T-helper 1 cell (primary cell): ENCODE measurements at regions not wholly inside any gene's neighbourhood (a gene's known extent, or its start where the extent isn't known, plus 50 kb on each side); places are given as distances from the start of the nearest gene placed in this dataset.

Experiments
- DNase-seq, 5 donors: peaks; one replicate each; pipeline ENCODE4 v3.0.0-alpha.2; 2012 to 2020

- DNase-seq = no peak
Measured at GRCh38 chr6:153621491-153621890, 417.5 kb upstream of the OPRM1 start.

DNA sequence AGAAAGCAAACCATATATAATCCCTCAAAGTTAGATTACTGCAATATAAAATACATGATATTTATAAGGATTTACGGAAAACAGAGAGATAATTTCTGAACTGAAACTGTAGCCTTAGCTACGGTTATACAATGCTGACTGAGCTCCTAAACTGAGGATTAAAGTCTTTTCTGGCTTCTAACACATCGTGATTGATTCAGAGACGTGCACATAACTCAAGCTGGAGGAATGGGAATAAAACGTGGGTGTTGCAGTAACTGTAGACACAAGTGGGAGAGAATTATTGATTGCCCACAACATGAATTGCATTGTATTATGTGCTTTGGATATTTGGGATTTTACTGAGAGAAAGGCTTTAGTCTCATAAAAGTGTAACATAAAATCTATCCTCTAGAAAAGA, 418.0 kb upstream of the OPRM1 start:
- no peak for DNase-seq

DNA sequence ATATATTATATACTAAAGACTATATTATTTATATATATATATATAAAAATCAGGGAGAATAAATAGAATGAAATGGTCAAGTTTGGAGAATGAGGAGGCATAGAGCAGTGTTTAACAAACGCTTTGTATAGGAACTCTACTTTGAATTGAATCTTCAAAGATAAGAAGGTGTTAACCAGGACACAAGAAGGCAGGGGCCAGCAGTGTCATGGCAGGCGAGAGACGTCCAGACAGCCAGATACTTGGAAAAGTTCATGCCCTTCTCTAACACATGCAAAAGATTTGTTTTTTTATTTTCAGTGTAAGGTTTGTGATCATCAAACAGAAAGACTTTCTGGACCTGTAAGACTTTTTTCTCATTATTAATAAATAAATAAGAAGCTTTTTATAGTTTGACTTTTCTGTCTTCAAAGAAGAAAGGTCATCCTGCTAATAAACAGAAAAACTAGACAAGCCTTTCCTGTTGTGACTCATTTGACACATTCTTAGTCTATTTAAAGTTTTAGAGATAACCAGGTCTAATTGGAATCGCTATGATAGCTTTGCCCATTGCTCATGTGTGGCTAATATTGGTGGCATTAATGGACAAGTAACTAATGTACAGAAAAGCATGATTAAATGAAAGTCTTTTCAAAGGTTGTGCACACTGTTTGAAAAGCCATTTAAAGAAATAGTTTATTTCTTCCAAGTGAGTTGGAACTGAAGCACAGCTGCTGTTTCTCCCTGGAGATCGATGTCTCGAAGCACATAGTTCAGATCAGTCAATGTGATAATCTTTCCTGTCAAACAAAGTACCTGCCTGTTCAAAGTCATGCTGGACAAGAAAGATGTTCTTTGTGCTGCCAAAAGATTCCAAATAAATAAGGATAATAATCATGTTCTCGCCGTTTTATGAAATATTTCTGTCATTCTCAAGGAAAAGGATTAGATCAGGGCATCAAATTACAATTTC, 420.4 kb upstream of the OPRM1 start:
- no peak for DNase-seq

DNA sequence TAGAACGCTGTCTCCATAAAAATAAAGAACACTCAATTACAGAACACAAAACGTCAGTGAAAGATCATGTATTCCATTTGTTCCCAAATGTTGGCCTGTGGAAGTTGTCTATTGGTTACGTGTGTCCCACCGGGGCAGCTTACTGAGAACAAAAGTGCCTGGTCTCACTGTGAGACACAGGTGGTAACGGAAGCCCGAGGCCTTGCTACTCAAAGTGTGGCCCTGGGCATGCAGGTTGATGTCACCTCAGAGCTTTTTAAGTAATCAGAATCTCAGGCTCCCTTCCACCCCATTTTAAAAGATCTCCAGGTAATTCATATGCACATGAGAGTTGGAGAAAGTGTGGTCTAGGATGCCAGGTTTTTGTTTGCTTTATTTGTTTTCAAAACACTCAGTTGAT, 422.5 kb upstream of the OPRM1 start:
- no peak for DNase-seq

DNA sequence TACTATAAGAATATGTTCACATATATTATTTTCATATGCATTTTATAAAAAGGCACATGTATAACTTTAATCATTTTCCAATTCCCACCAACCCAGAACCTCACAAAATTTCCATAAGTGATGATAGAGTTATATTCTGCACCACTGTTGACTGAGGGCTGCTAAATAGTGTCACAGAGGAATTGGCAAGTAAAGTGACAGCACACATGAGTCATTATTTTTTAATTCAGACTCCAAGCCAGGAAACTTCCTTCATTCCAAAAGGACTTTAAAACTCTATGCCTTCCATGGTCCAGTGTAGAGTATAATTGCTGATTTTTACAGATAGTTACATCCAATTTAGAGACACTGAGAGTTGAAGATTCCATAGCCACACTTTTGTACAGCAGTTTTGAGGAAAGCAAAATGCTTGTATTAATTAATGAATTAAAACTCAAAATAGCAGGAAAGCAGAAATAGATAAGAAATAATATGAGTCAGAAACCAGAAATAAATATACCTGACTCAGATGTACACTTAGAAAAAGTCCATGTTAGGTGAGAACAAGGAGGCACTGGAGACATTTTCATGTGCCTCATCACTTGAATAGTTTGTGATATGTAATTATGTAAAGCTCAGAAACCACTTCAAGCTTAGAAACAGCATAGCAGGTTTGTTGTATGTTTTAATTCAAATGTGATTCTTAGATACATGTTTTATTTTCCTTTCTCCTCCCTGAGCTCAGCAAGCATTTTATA, 425.2 kb upstream of the OPRM1 start:
- no peak for DNase-seq

DNA sequence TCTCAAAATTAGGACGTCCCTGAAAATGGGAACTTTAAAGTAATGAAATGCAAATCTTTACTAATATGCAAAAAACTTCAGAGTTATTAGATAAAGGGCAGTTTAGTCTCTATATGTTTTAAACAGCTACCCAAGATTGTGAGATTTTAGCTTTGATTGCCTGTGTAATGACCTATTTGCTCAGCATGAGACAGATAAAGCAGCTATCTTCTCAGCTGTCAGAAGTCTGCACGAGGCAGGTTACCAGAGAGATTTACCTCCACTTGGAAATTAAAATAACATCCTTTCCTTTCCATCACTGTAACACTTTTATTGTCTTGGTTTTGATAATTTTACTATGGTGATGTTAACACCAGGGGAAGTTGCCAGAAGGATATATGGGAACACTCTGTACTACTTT, 436.6 kb upstream of the OPRM1 start:
- no peak for DNase-seq

DNA sequence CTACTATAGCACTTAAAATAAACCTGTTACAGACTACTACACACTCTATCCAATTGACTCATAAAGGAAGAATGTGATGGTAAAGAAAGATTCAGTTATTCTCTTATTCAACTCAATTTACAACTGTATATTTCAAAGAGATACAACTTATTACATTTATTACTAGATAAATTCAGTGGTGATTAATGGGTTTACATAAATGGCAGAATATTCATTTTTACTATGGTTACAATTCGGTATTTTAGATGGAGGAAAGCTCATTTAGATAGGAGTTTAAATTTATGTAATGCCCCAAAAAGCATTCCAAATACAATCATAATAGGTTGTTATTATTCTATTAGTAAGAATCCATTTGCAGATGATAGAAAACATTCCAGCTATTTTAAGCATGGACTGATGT, 439.1 kb upstream of the OPRM1 start:
- DNase-seq = no peak

GRCh38 chr6:153595903-153596302, 443.1 kb upstream of the OPRM1 start:
- DNase-seq = no peak

DNA sequence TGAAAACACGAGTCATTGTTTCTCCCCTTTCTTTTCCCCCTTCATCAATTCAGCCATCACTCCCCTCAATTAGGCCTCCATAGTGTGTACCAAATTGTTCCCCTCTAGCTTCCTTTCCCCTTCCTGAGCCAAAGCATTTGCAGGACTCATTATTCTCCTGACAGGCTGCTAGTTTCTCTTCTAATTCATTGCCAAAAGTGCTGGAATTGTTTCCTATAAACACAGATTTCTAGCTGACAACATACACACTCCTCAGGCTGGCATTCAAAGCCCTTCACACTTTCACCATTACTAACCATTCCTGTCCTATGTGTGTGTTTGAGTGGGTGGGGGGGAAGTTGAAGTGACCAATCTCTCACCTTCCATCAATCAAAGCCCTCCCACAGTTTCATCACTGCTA, 444.2 kb upstream of the OPRM1 start:
- no peak for DNase-seq

DNA sequence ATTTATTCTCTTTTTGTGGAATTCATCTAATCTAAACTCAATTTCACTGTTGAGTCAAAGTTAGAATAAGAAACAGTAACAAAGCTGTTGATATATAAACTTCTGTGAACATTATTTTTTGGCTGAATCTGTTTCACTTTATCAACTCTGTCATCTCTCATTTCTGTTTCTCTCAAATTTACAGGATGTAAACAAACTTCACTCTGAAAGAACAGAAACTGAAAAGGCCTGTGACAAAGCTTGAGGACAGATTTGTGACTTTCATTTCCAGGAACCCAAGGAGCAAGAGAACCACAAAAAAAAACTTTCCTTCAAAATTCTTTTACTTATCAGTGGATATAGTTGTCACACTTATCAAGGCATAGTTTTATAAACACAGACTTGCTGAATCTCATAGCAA, 447.9 kb upstream of the OPRM1 start:
- DNase-seq = peak in 1 of 5 donors; percentile 0

GRCh38 chr6:153590411-153590810, 448.6 kb upstream of the OPRM1 start:
- no peak for DNase-seq

DNA sequence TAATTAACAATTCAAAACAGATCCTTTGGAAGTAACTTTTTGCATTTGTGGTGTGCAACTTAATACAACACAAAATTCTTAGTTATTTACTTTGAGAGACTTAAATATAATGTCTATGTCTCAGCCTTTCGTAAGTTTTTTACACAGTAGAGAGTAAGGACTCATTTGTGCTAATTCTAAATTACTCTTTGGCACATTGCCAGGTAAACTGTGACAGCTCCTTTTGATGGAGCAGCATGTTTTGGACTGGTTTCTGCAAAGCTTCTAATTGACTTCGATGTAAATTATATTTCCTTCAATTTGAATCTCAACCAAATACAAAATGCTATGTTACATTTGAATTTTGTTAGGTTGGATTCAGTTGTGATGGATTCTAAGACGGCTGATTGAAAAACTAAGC, 450.7 kb upstream of the OPRM1 start:
- DNase-seq = no peak

DNA sequence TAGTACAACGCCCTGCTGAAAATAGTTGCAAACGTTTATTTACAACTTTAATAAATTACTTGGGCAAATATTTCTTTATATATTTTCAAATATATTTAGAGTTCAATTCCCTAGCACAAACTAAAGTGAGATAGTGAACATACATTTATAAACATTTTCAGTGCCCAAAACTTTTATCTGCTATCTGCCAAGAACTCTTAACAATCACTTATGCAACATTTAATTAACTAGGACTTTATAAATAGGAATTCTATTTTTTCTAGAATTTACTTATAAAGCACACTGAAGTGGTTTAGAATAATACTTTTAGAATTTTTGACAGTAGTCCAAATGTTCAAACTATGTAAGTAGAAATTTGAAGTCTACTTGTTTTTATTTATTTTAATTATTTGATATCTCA, 452.6 kb upstream of the RGS17 start:
- DNase-seq = no peak

DNA sequence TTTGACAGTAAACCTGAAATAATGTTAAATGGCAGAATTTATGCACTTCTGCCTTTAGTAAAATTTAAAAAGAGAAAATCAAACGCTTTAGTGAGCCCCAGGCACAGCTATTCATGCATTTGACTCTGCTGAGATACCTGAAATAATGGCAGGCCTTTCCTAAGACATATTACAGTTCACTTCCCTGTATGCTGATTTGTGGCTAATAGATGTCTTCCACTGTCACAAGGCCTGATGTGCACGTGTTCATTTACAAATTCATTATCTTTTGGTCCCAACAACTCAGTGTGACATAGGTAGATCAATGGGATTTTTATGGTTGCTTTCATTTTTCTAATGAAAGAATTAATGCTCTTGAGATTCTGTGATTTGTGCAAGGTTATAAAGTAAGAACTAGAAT, 449.7 kb upstream of the RGS17 start:
- no peak for DNase-seq

DNA sequence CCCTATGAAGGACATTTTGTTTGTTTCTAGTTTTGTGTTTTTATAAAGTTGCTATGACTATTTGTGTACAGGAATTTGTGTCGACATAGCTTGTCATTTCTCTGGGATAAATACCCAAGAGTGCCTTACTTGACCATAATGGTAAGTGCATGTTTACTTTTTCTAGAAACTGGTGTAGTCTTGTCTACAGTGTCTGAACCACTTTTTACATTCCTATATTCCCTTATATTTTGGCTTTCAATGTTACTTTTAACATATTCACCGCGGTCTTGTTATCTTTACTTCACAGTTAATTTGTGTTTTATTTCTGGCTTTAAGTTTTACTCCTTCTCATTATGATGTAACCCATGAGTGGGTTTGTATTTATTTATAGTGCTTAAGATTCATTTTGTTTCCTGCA, 444.4 kb upstream of the RGS17 start:
- no peak for DNase-seq

DNA sequence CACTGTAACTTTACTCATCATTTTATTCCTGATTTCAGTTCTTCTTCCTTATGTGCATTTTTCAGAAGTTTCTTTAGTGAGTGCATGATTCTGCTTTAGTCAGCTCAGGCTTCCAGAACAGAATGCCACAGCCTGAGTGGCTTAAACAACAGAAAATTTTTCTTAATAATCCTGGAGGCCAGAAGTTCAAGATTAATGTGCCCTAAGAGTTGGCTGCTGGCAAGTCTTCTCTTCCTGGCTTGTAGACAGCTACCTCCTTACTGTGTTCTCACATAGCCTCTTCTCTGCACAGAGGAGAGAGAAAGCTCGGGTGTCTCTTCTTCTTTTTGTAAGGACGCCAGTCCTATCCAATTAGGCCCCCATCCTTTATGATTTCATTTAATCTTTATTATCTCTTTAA, 443.1 kb upstream of the RGS17 start:
- DNase-seq = no peak

GRCh38 chr6:153572371-153572770, 441.3 kb upstream of the RGS17 start:
- no peak for DNase-seq

GRCh38 chr6:153568628-153569027, 437.5 kb upstream of the RGS17 start:
- DNase-seq = no peak

- no peak for DNase-seq
Measured at GRCh38 chr6:153564803-153565202, 433.7 kb upstream of the RGS17 start.

- DNase-seq = no peak
Measured at GRCh38 chr6:153563001-153563400, 431.9 kb upstream of the RGS17 start.

GRCh38 chr6:153553627-153554026, 422.5 kb upstream of the RGS17 start:
- DNase-seq = no peak

- no peak for DNase-seq
Measured at GRCh38 chr6:153539602-153540001, 408.5 kb upstream of the RGS17 start.

DNA sequence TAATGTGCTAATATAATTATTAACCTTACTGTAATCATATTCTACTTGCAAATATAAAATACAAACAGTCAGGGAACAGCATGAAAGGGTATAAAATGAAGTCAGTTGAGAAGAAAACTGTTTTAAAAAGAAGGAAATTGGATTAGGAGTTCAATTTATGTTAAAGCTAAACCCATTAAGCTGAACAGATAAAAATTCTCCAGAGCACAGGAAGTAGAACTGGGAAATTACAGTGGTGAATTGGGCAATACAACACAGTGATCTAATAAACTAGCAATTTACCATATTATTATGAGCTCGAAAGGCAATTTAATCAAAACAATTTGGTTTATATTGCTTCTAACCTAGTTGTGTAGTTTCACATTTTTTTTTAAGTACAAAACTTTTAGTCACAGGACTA, 407.4 kb upstream of the RGS17 start:
- DNase-seq = no peak

DNA sequence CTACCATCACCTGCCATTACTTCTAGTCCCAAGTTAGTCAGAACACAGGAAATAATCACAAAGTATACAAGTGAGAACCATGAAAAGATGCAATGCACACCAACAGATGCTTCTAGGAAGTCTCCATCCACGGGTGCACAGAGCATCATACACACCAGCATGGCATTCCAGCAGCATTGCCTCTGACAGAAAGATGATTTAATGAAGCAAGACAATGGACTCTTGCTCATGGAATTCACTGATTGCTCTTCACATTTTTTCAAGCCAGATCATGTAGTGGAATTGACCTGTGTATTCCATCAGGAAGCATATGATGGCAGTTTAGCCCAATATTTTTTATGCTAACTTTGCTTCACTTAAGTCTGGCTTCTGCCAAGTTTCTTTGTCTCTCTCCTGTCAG, 406.3 kb upstream of the RGS17 start:
- DNase-seq = no peak
